DND-41 (cell line): ENCODE measurements at regions not wholly inside any gene's neighbourhood (a gene's known extent, or its start where the extent isn't known, plus 50 kb on each side); places are given as distances from the start of the nearest gene placed in this dataset.

Source experiments
- ATAC-seq: fragments of 200-7000 bp; cut with Tn5 transposase; 3 replicates; pipeline ENCODE4 v1.9.1; 2021; ENCODE audit warnings: low read depth; ENCODE audit not compliant: insufficient read depth
- DNase-seq: peaks from one replicate; pipeline ENCODE4 v3.0.0-alpha.2; 2020
- H2AFZ ChIP-seq: 2 replicates; pipeline ENCODE4 v1.6.0; 2012; ENCODE audit warnings: low read depth, low read length
- H3K27ac ChIP-seq: 2 replicates; pipeline ENCODE4 v1.5.1; 2012; ENCODE audit warnings: low read length, inconsistent platforms
- H3K27me3 ChIP-seq: fragments of 200-600 bp; sonication (generic); 2 replicates; pipeline ENCODE4 v1.6.0; 2012; ENCODE audit warnings: low read length, mild to moderate bottlenecking, inconsistent platforms; ENCODE audit not compliant: insufficient read depth, poor library complexity
- H3K36me3 ChIP-seq: 2 replicates; pipeline ENCODE4 v1.5.1; 2012; ENCODE audit warnings: low read length, inconsistent platforms; ENCODE audit not compliant: insufficient read depth
- H3K4me1 ChIP-seq: 2 replicates; pipeline ENCODE4 v1.5.1; 2012; ENCODE audit warnings: mild to moderate bottlenecking, low read length; ENCODE audit not compliant: insufficient read depth
- H3K4me2 ChIP-seq: 2 replicates; pipeline ENCODE4 v1.6.0; 2012; ENCODE audit warnings: mild to moderate bottlenecking, moderate library complexity, low read length, inconsistent platforms; ENCODE audit not compliant: insufficient read depth
- H3K4me3 ChIP-seq, 2 experiments: fragments of 200-600 bp in 1 of 2; shearing (Covaris generic) in 1 of 2; 2 replicates each; pipeline ENCODE4 v1.5.1; 2012 to 2016; ENCODE audit warnings: inconsistent platforms in 2 of 2, low read length in 2 of 2, mild to moderate bottlenecking in 2 of 2, low read depth in 1 of 2, moderate library complexity in 1 of 2
- H3K79me2 ChIP-seq: 2 replicates; pipeline ENCODE4 v1.6.0; 2012; ENCODE audit warnings: low read length, inconsistent platforms; ENCODE audit not compliant: insufficient read depth
- H3K9ac ChIP-seq: 2 replicates; pipeline ENCODE4 v1.6.0; 2012; ENCODE audit warnings: low read depth, mild to moderate bottlenecking, inconsistent platforms, low read length, moderate library complexity
- H3K9me3 ChIP-seq: 2 replicates; pipeline ENCODE4 v1.5.1; 2012; ENCODE audit warnings: low read length, moderate library complexity, mild to moderate bottlenecking, inconsistent platforms; ENCODE audit not compliant: insufficient read depth, severe bottlenecking
- H4K20me1 ChIP-seq: 2 replicates; pipeline ENCODE4 v1.6.0; 2012; ENCODE audit warnings: low read length; ENCODE audit not compliant: insufficient read depth
- EZH2 ChIP-seq: IDR thresholded peaks from 3 replicates; pipeline ENCODE4 v1.6.1; 2012; ENCODE audit warnings: borderline replicate concordance, low read depth, mild to moderate bottlenecking, moderate library complexity, low read length, inconsistent platforms; ENCODE audit not compliant: severe bottlenecking
- TF ChIP-seq, protein P1 (sequence below): IDR thresholded peaks from 2 replicates; pipeline ENCODE4 v1.5.1; 2012; ENCODE audit warnings: borderline replicate concordance, low read length, moderate library complexity, mild to moderate bottlenecking; ENCODE audit not compliant: poor library complexity, severe bottlenecking; ENCODE audit errors: extremely low read depth

GRCh38 chr1:96634883-96635282 lies 86.7 kb upstream of the PTBP2 start:
- no peaks in the 10 kb centered on the region for H3K4me1 ChIP-seq
- TF ChIP-seq, protein P1, sequence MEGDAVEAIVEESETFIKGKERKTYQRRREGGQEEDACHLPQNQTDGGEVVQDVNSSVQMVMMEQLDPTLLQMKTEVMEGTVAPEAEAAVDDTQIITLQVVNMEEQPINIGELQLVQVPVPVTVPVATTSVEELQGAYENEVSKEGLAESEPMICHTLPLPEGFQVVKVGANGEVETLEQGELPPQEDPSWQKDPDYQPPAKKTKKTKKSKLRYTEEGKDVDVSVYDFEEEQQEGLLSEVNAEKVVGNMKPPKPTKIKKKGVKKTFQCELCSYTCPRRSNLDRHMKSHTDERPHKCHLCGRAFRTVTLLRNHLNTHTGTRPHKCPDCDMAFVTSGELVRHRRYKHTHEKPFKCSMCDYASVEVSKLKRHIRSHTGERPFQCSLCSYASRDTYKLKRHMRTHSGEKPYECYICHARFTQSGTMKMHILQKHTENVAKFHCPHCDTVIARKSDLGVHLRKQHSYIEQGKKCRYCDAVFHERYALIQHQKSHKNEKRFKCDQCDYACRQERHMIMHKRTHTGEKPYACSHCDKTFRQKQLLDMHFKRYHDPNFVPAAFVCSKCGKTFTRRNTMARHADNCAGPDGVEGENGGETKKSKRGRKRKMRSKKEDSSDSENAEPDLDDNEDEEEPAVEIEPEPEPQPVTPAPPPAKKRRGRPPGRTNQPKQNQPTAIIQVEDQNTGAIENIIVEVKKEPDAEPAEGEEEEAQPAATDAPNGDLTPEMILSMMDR: no peak
- TF ChIP-seq EZH2: no peak
- no peak overlapping the region for H3K27ac ChIP-seq

GRCh38 chr1:96641282-96641681 lies 80.3 kb upstream of the PTBP2 start:
- H3K79me2 ChIP-seq: no peaks in the 10 kb centered on the region
- no peak for DNase-seq
- H3K36me3 ChIP-seq: no peaks in the 10 kb centered on the region
- H2AFZ ChIP-seq: no peak overlapping the region
- no peak overlapping the region for H3K4me2 ChIP-seq
- H3K27me3 ChIP-seq: no peaks in the 10 kb centered on the region
- H3K4me1 ChIP-seq: no peaks in the 10 kb centered on the region
- no peak for ATAC-seq
- TF ChIP-seq, protein P1: no peak
- TF ChIP-seq EZH2: no peak
- H3K9ac ChIP-seq: no peak overlapping the region
- H3K27ac ChIP-seq: no peak overlapping the region
- no peaks in the 10 kb centered on the region for H4K20me1 ChIP-seq
- H3K9me3 ChIP-seq: no peaks in the 10 kb centered on the region
- H3K4me3 ChIP-seq: no peak overlapping the region

More at GRCh38 chr1:96634883-96635282, 86.7 kb upstream of the PTBP2 start:
- Histone ChIP-seq H3K4me2 (no peak overlapping the region), H3K79me2 (no peaks in the 10 kb centered on the region), H3K9me3 (no peaks in the 10 kb centered on the region), H3K4me3 (no peak overlapping the region), H4K20me1 (no peaks in the 10 kb centered on the region), H3K36me3 (no peaks in the 10 kb centered on the region), H2AFZ (no peak overlapping the region), H3K9ac (no peak overlapping the region), H3K27me3 (no peaks in the 10 kb centered on the region)
- DNase-seq (no peak), ATAC-seq (no peak)

DNA sequence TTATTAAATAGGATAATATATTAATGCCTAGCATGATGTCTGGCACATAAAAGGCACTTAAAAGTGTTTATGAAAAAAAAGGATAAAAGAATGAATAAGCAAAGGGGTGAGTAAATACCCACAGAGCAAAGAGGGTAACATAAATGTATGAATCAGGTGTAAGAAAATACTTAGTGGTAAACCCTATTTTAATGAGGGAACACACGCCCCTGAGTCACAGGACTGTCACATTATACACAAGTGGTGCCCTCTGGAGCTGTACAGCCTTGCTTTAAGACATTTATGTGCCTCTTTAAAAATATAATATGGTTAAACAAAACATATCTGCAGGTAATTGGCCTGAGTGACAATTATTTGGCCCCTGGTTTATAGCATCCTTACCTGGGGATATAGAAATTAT lies 78.1 kb upstream of the PTBP2 start:
- H3K27me3 ChIP-seq: no peaks in the 10 kb centered on the region
- H3K9ac ChIP-seq: no peak overlapping the region
- H4K20me1 ChIP-seq: no peaks in the 10 kb centered on the region
- H3K4me3 ChIP-seq: no peak overlapping the region
- H3K4me2 ChIP-seq: no peak overlapping the region
- no peaks in the 10 kb centered on the region for H3K9me3 ChIP-seq
- H3K36me3 ChIP-seq: no peaks in the 10 kb centered on the region
- H2AFZ ChIP-seq: no peak overlapping the region
- TF ChIP-seq EZH2: no peak
- TF ChIP-seq, protein P1: no peak
- no peaks in the 10 kb centered on the region for H3K4me1 ChIP-seq
- ATAC-seq: no peak
- H3K79me2 ChIP-seq: no peaks in the 10 kb centered on the region
- H3K27ac ChIP-seq: no peak overlapping the region
- no peak for DNase-seq

- no peak for ATAC-seq
Observed at GRCh38 chr1:96649301-96649700, 72.3 kb upstream of the PTBP2 start.

More at GRCh38 chr1:96649301-96649700, 72.3 kb upstream of the PTBP2 start:
- Histone ChIP-seq H3K9me3 (no peaks in the 10 kb centered on the region), H3K79me2 (no peaks in the 10 kb centered on the region), H3K36me3 (no peaks in the 10 kb centered on the region), H3K4me1 (no peaks in the 10 kb centered on the region), H2AFZ (no peak overlapping the region), H3K27ac (no peak overlapping the region), H3K9ac (no peak overlapping the region), H3K4me3 (no peak overlapping the region), H3K4me2 (no peak overlapping the region), H4K20me1 (no peaks in the 10 kb centered on the region), H3K27me3 (no peaks in the 10 kb centered on the region)
- DNase-seq: no peak
- TF ChIP-seq, protein P1: no peak
- TF ChIP-seq EZH2: no peak
